Heart right ventricle (tissue), 16 donors: ENCODE measurements at regions not wholly inside any gene's neighbourhood (a gene's known extent, or its start where the extent isn't known, plus 50 kb on each side); places are given as distances from the start of the nearest gene placed in this dataset.
A peak's percentile ranks its signal among the peaks of the same experiment; 100 is the strongest.

Source experiments
- ATAC-seq, 8 donors: fragments of 200-7000 bp; cut with Tn5 transposase; one replicate each; pipeline ENCODE4 v1.9.1; 2020; ENCODE audit warnings: mild to moderate bottlenecking in 8 of 8, moderate library complexity in 8 of 8, moderate number of reproducible peaks in 1 of 8
- DNase-seq, 2 donors: peaks; one replicate each; pipeline ENCODE4 v3.0.0-alpha.2; 2020
- H3K27ac ChIP-seq, 10 donors: fragments of 200-600 bp; sonication (generic) in 2 of 10; one replicate each; pipeline versions ENCODE4 v1.5.0 to v1.8.0; 2020 to 2022; ENCODE audit warnings: mild to moderate bottlenecking in 3 of 10
- H3K27me3 ChIP-seq, 7 donors: fragments of 200-600 bp; one replicate each; pipeline ENCODE4 v1.8.0; 2021 to 2022; ENCODE audit warnings: mild to moderate bottlenecking in 2 of 7
- H3K36me3 ChIP-seq, 9 donors: fragments of 200-600 bp; sonication (generic) in 1 of 9; one replicate each; pipeline versions ENCODE4 v1.5.0 to v1.8.0; 2020 to 2022; ENCODE audit warnings: mild to moderate bottlenecking in 2 of 9
- H3K4me1 ChIP-seq, 9 donors: fragments of 200-600 bp; sonication (generic) in 1 of 9; one replicate each; pipeline versions ENCODE4 v1.5.0 to v1.8.0; 2020 to 2022; ENCODE audit warnings: mild to moderate bottlenecking in 4 of 9
- H3K4me3 ChIP-seq, 10 donors: fragments of 200-600 bp; sonication (generic) in 2 of 10; one replicate each; pipeline versions ENCODE4 v1.5.0 to v1.8.0; 2020 to 2022; ENCODE audit warnings: mild to moderate bottlenecking in 7 of 10, moderate library complexity in 2 of 10
- H3K9me3 ChIP-seq, 11 donors: fragments of 200-600 bp in 10 of 11; sonication (generic) in 2 of 11; one replicate each; pipeline versions ENCODE4 v1.5.0 to v1.8.0; 2013 to 2022; ENCODE audit warnings: mild to moderate bottlenecking in 2 of 11, control low read depth in 1 of 11, moderate library complexity in 1 of 11
- CTCF ChIP-seq, 9 donors: fragments of 200-600 bp; sonication (generic) in 2 of 9; IDR thresholded peaks; one replicate each; pipeline versions ENCODE4 v1.5.0 to v1.8.0; 2021 to 2022; ENCODE audit warnings: antibody characterized with exemption in 9 of 9, mild to moderate bottlenecking in 5 of 9, moderate library complexity in 1 of 9
- WGBS, 2 donors: extraction: QIAGEN DNeasy Blood & Tissue Kit; methylation state at CpG; one replicate each; pipeline ENCODE4 v1.1.7; 2013; ENCODE audit warnings: inconsistent platforms in 1 of 2; 5-methylcytosine and 5-hydroxymethylcytosine counted together
- intact Hi-C, 10 donors: fragments of 100-400 bp; cut with DNase I; formaldehyde crosslinking; loops; one replicate each; pipeline versions ENCODE4 v1.11.1 to v1.14.2; 2022
- donor health status: Arrhythmogenic right ventricular cardiomyopathy.
- donor health status: ischemic (EF 13 %, LVEDD 7.1; RV severe dilation, severe dysfunction).
- donor health status: healthy with polysubstance abuse.
- donor health status: DM: no; HTN: yes; CAD: no.
- donor health status: DM: no; HTN: no; CAD: no.
- donor health status: ischemic (EF 25% LVEDD 6.9; RV normal size, moderate dysfunction).
- donor health status: ischemic (EF 25% LVEDD 5.7; RV mildly dilated, moderate dysfunction).
- donor health status: healthy.
- donor health status: DM: yes; HTN: yes; CAD: no.
- donor health status: Ischemic cardiomyopathy.
- donor health status: ischemic (EF 35%, LVEDD 5.7; RV mildly dilated, moderate dysfunction).
- donor health status: nonischemic (EF 11% LVEDD 7.7; RV severe dilation, severe dysfunction).
- donor health status: DM: yes; HTN: yes; CAD: no.
- donor health status: PGD.
- donor health status: ischemic (EF 29% LVEDD 5.4; RV normal size, mild dysfunction).
- donor health status: nonischemic (EF 23%, LVEDD 6.1; RV moderate dilation, normal function).

- 40 to 43% methylated on average over 1 of the region's 1 CpG for WGBS, 2 donors
- intact Hi-C loops: no loop called here
- no peaks in the 10 kb centered on the region for H3K4me1 ChIP-seq
- peaks cover 0 to 21% (median 2%) of the 10 kb centered on the region in 7 donors for H3K27me3 ChIP-seq
- H3K27ac ChIP-seq: no peak overlapping the region
- no peak for ATAC-seq
- no peak for TF ChIP-seq CTCF (IDR thresholded peaks at IDR 0.05)
- peaks cover 0 to 19% (median 3%) of the 10 kb centered on the region in 11 donors for H3K9me3 ChIP-seq
- no peak overlapping the region for H3K4me3 ChIP-seq
- H3K36me3 ChIP-seq: no peaks in the 10 kb centered on the region
- DNase-seq: no peak
Observed at GRCh38 chr11:59302991-59303390, 55.7 kb upstream of the OR5AN1 start.

GRCh38 chr11:59295435-59295834, 63.3 kb upstream of the OR5AN1 start:
- H3K27me3 ChIP-seq: peaks cover 0 to 26% (median 7%) of the 10 kb centered on the region in 7 donors
- H3K4me3 ChIP-seq: no peak overlapping the region
- peaks cover 0 to 8% (median 0%) of the 10 kb centered on the region in 11 donors for H3K9me3 ChIP-seq
- H3K4me1 ChIP-seq: no peaks in the 10 kb centered on the region
- TF ChIP-seq CTCF (IDR thresholded peaks at IDR 0.05): no peak
- intact Hi-C loops: no loop called here
- H3K27ac ChIP-seq: no peak overlapping the region
- H3K36me3 ChIP-seq: no peaks in the 10 kb centered on the region
- ATAC-seq: no peak
- no peak for DNase-seq

GRCh38 chr11:59292611-59293010, 66.1 kb upstream of the OR5AN1 start:
- intact Hi-C loops: no loop called here
- H3K27ac ChIP-seq: no peak overlapping the region
- H3K36me3 ChIP-seq: no peaks in the 10 kb centered on the region
- no peaks in the 10 kb centered on the region for H3K4me1 ChIP-seq
- WGBS, 2 donors: 90% methylated on average over 3 of the region's 3 CpGs
- H3K9me3 ChIP-seq: peaks cover 0 to 8% (median 0%) of the 10 kb centered on the region in 11 donors
- no peak overlapping the region for H3K4me3 ChIP-seq
- ATAC-seq (no peak), DNase-seq (no peak)
- H3K27me3 ChIP-seq: peaks cover 0 to 13% (median 3%) of the 10 kb centered on the region in 7 donors
- no peak for TF ChIP-seq CTCF (IDR thresholded peaks at IDR 0.05)

GRCh38 chr11:59291228-59291627, 67.5 kb upstream of the OR5AN1 start:
- intact Hi-C loops: no loop called here
- 57 to 71% methylated on average over 3 of the region's 3 CpGs for WGBS, 2 donors
- H3K27ac ChIP-seq: no peak overlapping the region

More at GRCh38 chr11:59291228-59291627, 67.5 kb upstream of the OR5AN1 start:
- no peak for TF ChIP-seq CTCF (IDR thresholded peaks at IDR 0.05)
- ATAC-seq (peak in 1 of 8 donors; percentile 47), DNase-seq (no peak)
- Histone ChIP-seq H3K9me3 (peaks cover 0 to 8% (median 0%) of the 10 kb centered on the region in 11 donors), H3K27me3 (peaks cover 0 to 12% (median 0%) of the 10 kb centered on the region in 7 donors), H3K36me3 (no peaks in the 10 kb centered on the region), H3K4me3 (no peak overlapping the region), H3K4me1 (no peaks in the 10 kb centered on the region)
